Suppressor macrophage (primary cell): ENCODE measurements at regions not wholly inside any gene's neighbourhood (a gene's known extent, or its start where the extent isn't known, plus 50 kb on each side); places are given as distances from the start of the nearest gene placed in this dataset.
"Not testable (repeated sequence)": the region's sequence is repeated elsewhere in the genome, so short reads cannot be mapped to it uniquely, and the experiment has no call there.

Experiments used
- DNase-seq, 4 experiments: peaks; one replicate each; pipeline ENCODE4 v3.0.0-alpha.2; 2020 to 2022

DNA sequence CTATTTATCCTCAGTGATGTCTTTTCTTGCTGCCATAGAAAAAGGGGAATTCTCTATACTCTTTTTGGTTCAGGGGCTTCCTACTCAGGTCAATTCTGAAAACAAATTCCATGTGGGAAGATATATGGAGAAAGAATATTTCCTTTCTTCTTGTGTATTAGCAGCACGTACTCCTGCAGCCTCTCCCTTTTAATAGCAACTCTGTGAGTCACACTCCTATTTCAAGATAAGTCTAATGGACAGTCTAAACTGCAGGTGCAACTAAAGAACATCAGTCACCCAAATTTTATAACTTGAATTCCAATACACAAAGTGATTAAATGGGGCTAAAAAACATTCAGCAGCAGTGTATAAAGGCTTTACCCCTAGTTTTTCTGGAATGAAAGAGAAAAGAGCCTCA lies 942.2 kb downstream of the CNTNAP5 start:
- DNase-seq = no peak

DNA sequence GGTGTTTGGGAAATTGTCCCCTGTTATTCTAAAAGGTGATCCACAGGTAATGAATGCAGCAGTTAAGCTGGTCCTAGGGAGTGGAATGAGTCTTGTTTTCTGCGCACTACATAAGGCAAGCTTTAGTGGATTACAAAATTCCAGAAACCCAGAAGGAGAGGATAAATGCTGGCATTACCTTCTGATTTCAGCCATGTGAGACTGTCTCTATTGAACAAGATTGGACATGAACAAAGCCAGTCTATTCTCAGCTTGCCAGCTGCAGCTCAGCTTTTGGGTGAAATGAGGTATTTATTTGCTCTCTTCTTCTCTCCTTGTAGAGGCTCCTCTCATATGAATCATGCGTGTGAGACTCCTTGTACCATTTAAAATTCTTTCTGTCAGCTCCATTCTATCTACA lies 944.9 kb downstream of the CNTNAP5 start:
- DNase-seq = no peak

DNA sequence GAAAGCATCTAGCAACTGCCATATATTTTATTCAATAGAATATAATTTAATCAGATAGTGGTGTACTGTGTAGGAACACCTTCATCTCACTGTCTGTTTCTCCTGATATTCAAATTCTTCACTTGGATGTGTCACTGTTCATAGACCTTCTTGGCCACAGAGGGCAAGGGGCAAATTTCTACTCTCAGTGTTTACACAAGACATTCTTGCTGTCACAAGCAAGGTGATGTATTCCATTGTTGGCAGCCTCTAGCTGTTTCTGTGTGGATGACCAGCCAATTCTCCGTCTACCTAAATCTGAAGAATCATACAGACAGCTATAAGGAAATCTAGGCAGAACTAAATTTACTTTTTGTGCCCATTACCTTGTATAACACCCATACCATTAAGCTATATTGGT lies 948.3 kb downstream of the CNTNAP5 start:
- DNase-seq = no peak

DNA sequence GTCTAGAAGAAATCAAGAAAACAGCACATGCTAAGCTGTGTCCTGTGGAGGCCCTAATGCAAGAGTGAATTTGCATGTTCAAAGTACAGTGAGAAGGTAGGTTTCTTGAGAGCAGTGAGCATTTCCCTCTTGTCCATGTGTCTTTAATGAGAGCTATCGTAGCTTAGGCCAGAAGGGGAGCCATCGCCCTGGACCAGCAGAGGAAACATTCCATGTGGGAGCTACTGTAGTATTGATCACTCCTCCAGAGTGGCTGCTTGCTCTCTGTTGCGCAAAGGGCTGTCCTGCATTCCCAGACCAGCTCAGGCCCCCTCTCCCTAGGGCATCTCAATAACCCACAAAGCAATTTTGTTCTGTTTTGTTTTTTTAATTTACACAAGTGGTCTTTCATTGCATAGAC lies 950.1 kb downstream of the CNTNAP5 start:
- no peak for DNase-seq

GRCh38 chr2:124975648-124976047 lies 950.6 kb downstream of the CNTNAP5 start:
- no peak for DNase-seq

- no peak for DNase-seq
Observed at GRCh38 chr2:124978597-124978996, 953.5 kb downstream of the CNTNAP5 start.

GRCh38 chr2:124983595-124983994 lies 958.5 kb downstream of the CNTNAP5 start:
- no peak for DNase-seq

DNA sequence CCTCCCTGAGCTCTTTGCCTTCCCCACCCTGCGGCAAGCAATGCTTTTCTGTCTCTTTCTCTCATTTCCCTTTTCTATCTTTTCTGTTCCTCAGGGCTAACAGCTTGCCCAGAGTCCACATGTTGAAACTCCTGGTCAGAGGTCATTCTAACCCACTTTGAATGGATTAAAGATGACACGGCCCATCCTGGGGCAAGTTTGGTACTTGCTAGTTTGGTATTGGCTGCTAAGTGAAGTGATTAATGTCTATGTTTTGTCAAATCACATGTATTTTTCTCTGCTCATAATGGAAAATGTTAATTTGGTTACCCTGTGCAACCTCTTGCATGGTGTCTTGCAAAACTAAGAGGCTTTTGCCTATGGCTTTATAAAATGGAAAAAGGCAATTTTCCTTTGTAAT lies 960.2 kb downstream of the CNTNAP5 start:
- DNase-seq = no peak

DNA sequence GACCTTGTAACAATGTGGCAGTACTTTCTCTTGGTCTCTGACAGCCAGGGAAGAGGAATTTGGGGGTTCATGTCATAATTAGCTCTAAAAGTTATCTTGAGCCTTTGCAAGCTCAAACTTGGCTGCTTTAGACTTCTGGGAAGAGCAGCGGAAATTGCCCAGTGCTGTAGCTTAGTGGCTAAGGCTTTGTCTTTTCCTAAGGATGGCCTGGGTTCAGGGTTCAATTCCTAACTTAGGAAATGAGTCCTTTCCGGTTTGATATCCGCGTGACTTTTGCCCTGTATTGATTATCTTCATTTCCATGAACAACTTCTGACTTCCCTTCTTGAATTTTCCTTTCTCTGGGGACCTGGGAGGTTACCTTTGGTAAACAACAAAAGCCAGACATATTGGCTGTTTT lies 961.0 kb downstream of the CNTNAP5 start:
- DNase-seq = no peak

DNA sequence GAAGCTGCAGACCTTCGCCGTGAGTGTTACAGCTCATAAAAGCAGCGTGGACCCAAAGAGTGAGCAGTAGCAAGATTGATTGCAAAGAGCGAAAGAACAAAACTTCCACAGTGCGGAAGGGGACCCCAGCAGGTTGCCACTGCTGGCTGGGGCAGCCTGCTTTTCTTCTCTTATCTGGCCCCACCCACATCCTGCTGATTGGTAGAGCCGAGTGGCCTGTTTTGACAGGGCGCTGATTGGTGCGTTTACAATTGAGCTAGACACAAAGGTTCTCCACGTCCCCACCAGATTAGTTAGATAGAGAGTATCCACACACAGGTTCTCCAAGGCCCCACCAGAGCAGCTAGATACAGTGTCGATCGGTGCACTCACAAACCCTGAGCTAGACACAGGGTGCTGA lies 961.8 kb downstream of the CNTNAP5 start:
- not testable (repeated sequence) for DNase-seq

DNA sequence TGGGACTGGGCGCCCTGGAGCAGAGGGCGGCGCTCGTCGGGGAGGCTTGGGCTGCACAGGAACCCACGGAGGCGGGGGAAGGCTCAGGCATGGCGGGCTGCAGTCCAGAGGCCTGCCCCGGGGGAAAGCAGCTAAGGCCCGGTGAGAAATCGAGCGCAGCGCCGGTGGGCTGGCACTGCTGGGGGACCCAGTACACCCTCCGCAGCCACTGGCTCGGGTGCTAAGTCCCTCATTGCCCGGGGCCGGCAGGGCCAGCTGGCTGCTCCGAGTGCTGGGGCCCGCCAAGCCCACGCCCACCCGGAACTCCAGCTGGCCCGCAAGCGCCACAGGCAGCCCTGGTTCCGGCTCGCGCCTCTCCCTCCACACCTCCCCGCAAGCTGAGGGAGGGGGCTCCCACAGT lies 962.3 kb downstream of the CNTNAP5 start:
- DNase-seq = not testable (repeated sequence)

DNA sequence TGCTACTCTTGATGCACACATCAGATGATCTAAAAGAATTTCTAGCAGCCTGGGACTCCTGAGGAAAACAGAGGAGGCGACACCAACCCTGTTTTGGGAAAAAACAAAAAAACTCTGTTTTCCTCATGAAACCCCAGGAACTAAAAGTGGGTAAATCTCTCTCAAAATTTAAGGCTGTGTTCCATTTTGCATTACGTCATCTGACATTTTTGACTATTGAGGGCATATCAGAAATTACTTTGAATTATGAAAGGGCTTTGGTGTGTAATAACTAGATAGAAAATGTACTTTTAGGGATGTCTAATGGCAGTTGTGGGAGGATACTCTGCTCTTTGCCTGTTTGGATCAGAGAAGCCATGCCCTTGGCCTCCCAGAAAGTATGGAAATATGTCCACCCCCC lies 963.0 kb downstream of the CNTNAP5 start:
- no peak for DNase-seq

DNA sequence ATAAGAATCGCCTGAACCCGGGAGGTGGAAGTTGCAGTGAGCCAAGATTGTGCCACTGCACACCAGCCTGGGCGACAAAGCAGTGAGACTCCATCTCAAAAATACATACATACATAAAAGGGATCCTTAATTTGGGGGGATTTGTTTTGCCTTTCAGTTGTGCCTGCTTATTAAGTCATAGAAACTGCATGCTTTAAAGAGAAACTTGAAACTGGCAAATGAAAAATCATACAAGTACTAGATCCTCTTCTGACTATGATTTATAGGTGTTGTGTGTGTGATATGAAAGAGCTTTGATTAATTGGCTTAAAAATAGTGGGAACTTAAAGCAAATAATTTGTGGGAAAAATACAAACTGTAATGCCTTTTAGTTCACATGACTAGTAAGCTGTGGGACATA lies 963.7 kb downstream of the CNTNAP5 start:
- DNase-seq = no peak

DNA sequence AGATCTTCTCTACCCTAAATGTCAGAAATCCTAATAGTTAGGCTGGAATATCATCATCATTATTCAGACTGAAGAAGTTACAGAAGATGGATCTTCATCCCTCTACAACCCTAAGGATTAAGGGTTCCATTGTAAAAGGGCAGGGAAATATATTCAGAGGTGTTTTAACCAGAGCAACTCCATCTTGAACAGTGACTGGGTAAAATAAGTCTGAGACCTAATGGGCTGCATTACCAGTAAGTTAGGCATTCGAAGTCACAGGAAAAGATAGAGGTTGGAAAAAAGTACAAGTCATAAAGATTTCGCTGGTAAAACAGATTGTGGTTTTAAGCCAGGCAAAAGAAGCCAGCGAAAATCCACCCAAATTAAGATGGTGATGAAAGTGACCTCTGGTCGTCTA lies 968.7 kb downstream of the CNTNAP5 start:
- no peak for DNase-seq

GRCh38 chr2:124995185-124995912 lies 970.3 kb downstream of the CNTNAP5 start:
- no peak for DNase-seq

DNA sequence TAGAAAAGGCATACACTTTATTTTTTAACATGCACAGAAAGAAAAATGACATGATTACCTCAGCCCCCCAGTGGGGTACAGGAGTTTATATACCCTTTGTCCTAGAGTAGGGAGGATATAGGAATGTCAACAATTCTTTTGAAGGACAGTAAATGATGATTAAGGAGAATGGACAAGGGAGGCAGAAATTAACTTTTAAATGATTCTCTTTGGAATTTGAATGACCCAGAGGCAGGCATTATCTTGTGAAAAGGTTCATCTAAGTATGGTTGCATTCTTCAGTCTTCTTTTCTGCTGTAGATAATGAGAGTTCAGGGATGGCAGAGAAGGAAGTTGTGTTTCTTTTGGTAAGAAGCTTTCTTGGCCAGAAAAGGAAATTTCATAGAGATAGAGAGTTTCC lies 971.3 kb downstream of the CNTNAP5 start:
- DNase-seq = no peak

DNA sequence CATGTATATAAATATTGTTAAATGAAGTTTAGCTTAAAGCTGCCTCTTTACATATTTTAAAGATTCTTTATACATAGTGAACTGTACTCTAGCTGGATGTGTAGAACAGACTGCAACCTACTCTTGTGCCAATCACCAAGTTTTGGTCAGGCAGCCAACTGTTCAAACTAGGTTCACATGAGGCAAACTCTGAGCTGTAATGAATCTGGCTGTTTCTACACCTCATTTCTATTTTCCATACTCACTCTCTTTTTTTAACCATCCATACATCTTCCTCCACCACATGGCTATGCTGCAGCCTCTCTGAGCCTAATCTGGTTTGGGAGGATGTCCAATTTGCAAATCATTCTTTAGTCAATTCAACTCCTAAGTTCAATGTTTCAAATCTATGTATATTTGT lies 974.8 kb downstream of the CNTNAP5 start:
- no peak for DNase-seq

DNA sequence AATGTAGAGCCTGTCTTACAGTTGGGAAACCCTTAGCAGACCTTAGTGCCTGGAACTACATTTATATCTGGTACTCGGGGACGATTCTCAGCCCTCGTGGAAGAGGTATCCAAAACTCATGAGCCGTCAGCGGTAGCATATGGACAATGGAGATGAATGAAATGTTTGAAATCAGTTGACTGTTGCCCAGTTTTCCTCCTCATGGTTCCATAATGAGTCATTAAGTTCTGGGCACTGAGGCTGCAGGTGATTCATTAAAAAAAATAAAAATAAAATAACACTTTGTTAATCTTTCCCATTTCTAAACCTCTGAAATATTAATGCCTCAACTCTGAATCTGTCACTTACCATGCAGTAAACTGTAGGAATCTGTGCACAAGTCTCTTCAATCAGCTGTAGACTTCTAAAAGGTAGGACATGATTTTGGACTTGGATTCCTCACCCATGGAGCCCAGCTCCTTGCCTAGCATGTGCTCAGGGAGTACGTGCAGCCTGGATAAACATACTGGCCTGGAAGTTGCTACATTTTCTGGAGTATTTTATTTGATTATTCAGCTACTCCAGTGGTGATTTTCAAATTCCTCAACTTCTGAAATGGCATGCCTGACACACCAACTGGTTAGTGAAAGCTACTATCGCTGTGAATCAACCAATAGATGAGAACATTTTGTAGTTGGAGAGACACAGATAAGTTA lies 979.2 kb downstream of the CNTNAP5 start:
- no peak for DNase-seq

GRCh38 chr2:125006676-125007075 lies 981.6 kb downstream of the CNTNAP5 start:
- no peak for DNase-seq

- DNase-seq = not testable (repeated sequence)
Observed at GRCh38 chr2:125028721-125029120, 1003.6 kb downstream of the CNTNAP5 start.

DNA sequence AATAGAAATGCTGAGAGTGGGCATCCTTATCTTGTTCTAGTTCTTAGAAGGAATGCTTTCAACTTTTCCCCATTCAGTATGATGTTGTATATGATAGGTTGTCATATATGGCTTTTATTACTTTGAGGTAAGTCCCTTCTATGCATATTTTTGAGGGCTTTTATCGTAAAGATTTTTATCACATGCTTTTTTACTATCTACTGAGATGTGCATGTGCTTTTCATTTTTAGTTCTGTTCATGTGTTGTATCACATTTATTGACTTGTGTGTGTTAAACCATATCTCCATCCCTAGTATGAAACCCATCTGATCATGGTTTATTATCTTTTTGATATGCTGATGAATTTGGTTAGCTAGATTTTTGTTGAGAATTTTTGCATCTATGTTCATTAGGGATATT lies 1008.8 kb downstream of the CNTNAP5 start:
- no peak for DNase-seq

DNA sequence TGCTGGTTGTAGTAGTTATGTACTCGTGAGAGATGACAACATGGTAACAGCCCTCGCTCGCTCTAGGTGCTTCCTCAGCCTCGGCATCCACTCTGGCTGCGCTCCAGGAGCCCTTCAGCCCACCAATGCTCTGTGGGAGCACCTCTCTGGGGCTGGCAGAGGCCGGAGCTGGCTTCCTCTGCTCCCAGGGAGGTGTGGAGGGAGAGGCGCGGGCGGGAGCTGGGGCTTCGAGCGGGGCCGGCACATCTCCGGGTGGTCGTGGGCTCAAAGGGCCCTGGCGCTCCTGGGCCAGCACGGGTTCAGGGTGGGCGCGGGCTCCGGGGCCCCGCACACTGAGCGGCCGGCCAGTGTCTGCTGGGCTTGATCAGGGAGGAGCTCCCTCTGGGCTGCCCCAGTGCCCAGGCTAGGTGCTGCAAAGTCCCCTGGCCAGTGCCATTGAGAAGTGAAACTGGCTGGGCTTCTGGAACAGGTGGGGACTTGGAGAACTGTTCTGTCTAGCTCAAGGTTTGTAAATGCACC lies 1012.1 kb downstream of the CNTNAP5 start:
- DNase-seq = no peak

- DNase-seq = no peak
Observed at GRCh38 chr2:125041846-125042245, 1016.8 kb downstream of the CNTNAP5 start.

DNA sequence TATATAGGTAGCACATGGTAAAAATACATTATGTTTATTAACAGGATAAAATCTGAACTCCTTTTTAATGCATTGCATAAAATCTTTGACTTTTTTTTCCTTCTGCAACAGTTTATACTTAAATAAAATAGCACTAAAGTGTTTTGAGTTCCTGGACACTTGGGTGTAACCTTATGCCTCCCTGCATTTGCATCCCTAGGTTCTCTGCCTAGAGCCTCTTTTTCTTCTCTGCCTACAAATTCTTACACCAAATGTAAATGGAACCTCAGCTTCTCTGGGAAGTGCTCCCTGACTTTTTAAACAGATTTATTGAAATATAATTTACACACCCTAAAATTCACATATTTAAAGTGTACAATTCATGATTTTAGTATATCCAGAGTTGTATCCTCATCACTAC lies 1017.6 kb downstream of the CNTNAP5 start:
- DNase-seq = no peak
